NCI-H69 (cell line): ENCODE measurements at regions not wholly inside any gene's neighbourhood (a gene's known extent, or its start where the extent isn't known, plus 50 kb on each side); places are given as distances from the start of the nearest gene placed in this dataset.
A peak's percentile ranks its signal among the peaks of the same experiment; 100 is the strongest.
"Not testable (repeated sequence)": the region's sequence is repeated elsewhere in the genome, so short reads cannot be mapped to it uniquely, and the experiment has no call there.

Experiments used
- DNase-seq: peaks from one replicate; lab custom pipeline; 2025; lab: John Stamatoyannopoulos, UW

DNA sequence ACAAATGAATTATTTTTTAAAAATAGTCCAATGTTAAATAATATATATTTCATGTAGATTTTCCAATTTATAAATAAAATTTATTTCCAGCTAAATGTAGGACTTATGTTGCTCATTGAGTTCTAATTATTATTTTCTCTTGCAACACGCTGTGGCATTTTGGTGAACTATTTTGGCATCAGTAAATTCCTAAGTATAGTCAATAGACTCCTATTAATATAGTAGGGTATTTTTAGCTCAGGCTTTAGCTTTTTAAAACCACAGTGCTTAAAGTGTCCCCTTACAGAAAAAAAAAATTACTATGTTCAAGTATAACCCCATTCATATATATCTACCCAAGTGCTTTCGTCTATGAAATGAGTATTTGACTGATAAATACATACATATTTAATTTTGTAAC lies 919.2 kb upstream of the SOX9 start:
- DNase-seq: no peak

DNA sequence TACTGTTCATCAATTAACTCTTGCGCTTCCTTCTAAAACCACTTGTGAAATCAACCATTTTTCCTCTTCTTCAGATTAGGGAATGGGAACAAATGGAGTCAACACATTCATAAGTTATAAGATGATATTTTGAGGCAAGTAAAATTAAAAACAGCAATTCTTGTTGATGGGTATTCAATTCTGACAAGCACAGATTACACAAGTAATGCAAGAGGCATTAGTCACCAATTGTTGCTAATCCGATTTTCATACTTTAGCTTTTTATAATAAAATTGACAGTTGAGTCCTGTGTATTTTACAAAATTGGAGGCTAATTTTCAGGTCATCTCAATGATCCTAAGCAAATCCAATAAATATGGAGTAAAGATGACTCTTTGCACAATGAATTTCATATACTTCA lies 918.4 kb upstream of the SOX9 start:
- DNase-seq: no peak

DNA sequence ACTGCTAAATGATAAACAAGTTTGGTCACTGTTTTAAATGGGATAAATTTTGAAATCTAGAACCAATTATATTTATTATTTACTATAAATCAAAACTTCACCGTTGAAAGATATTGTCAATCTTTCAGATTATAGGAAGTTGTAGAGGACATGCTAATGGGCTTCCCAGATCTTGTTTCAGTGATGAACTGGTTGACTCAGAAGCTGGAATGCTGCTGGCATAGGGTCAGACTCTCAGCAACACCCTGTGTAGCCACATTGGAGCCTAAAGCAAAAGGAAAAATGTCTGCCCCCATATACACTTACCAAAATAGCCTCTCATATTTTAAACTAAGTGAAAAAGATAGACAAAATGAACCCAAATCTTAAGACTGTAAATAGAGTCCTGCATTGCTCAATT lies 916.9 kb upstream of the SOX9 start:
- DNase-seq: no peak

DNA sequence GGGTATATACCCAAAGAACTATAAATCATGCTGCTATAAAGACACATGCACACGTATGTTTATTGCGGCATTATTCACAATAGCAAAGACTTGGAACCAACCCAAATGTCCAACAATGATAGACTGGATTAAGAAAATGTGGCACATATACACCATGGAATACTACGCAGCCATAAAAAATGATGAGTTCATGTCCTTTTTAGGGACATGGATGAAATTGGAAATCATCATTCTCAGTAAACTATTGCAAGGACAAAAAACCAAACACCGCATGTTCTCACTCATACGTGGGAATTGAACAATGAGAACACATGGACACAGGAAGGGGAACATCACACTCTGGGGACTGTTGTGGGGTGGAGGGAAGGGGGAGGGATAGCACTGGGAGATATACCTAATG lies 914.9 kb upstream of the SOX9 start:
- DNase-seq: not testable (repeated sequence)

DNA sequence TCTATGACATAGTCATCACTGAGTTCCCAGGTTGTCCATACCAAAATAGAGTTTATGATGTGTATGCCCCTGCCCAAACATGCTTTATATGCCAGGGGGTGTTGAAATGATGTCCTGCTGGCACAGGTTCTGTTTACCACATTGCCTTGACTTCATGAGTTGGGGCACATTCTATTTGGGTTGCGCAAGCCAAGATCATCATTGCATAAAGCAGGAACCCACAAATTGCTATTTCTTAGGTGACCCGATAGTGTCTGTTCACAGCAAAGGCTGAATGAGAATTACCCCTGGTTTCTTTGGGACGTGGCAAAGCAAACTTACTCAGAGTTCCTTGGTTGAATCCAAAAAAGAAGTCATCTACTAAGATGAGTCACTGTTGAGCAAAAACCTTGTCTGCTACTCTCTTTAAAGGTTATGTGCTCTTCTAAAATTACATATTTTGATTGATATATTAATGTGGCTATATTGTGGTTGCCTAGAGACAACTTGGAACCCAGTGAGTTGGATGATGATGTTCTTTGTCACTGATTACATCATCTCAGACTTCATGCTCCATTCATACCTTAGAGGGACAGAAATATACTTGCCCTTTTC lies 912.6 kb upstream of the SOX9 start:
- no peak for DNase-seq

DNA sequence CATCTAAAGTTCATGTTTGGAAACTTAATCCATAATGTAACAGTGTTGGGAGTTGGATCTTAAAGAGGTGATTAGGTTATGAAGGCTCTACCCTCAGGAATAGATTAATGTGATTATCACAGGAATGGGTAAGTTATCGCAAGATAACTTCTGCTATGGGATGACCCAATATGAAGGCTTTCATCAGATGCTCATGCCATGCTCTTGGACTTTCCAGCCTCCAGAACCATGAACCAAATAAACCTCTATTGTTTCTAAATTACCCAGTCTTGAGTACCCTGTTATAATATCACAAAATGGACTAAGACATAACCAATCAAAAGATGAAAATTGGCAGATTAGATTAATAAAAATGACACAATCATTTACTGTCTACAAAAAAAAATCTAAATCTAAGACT lies 906.9 kb upstream of the SOX9 start:
- DNase-seq: no peak

DNA sequence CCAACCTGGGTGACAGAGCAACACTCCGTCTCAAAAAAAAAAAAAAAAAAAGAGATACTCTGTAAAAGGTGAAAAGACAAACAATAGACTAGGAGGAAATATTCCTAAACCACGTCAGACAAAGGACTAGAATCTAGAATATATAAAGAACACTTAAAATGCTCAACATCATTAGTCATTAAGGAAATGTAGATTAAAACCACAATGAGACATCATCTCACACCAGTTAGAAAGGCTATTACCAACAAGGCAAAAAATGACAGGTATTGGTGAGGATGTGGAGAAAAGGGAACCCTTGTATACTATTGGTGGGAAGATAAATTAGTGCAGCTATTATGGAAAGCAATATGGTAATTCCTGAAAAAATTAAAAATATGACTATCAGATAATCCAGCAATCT lies 903.1 kb upstream of the SOX9 start:
- DNase-seq: no peak

DNA sequence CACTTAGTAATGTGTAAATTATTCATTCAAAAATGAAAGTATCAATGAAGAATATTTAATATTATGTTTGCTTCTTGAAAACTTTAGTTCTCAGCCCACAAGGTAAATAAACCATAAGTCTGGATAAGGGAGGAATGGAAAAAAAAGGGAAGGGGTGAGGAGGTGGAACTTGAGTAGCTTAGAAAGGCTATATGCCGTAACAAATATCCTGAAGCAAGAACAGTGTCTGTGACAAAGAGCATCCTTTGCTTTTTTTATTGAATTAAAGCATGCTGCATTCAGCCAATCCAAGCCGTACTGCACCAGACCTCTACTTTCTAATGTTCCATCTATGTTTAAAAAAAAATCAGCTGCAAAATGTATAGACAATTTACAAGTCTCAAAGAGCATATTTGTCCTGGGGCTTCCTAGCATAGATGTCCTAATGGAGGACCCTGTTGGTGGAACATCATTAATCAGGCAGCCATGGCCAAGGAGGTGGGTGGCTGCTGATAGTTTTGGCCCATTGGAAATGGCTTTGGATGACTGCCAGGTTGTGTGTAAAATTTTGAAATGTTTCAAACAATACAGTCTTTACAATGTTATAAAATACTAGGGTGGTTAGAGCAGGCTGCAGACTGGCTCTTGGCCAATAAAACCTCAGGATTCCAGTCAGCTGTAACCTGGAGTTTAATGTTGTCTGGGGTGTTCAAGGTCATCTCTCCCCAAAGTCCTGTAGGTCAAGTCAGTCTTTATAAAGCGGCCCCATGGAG lies 895.8 kb upstream of the SOX9 start:
- DNase-seq: peak; percentile 96

DNA sequence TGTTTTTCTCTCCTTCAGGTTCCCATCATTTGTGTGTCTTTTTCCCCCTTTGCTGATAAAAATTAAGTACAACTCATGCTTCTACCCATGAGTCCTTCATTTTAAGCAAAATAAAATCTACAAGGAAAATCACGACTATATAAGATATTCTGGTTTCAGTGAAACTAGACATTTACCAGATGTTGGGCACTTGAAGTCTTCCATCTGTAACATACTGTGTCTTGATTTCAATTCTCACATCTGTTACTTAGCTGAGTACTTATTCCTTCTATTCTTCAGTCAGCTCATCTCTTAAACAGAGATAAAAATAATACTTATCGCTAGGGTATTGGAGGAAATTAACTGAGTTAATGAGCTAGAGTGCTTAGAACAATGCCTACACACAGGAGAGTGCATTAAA lies 893.0 kb upstream of the SOX9 start:
- no peak for DNase-seq

DNA sequence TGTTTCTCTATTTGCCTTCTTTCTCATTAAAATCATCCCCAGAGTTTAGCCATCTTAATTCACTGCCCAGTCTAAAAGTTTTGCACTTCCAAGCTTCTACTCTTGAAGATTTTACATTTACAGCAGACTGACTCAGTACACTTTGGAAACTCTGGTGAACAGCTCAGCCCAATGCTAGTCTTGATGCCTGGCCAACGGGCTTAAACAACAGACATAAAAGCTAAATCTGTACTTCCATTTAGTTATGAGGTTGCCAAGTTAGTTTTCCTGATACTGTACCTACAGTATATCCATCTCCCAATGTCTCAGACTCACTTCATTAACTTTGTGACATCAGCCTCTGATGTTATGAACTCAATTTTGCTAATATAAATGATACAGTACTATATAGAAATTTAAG lies 891.8 kb upstream of the SOX9 start:
- no peak for DNase-seq

DNA sequence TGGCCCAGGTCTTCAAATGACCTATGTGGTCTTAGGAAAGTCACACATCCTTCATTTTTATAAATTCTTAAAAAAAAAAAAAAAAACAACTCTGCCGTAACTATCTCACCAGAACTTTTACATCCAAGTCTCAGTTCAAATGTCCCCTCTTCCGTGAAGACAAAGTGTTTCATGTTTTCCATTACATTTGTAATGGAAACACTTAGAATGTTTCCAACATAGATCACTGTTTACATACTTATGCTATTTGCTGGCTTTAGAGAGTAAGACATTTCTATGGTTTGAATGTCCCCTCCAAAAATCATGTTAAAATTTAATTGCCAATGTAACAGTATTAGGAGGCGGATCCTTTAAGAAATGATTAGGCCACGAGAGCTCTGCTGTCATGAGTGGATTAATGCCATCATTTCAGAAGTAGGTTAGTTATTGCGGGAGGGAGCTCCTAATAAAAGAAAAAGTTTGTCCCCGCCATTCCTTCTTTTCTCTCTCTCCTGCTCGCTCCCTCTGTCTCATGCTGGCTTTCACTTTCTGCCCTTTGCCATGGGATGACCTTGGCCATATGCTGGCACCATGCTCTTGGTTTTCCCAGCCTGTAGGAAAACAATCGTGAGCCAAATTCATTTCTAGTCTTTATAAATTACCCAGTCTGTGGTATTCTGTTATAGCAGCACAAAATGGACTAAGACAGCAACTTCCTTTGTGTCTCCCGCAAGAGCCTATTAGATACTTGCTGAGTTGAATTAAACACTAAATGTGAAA lies 887.8 kb upstream of the SOX9 start:
- no peak for DNase-seq

DNA sequence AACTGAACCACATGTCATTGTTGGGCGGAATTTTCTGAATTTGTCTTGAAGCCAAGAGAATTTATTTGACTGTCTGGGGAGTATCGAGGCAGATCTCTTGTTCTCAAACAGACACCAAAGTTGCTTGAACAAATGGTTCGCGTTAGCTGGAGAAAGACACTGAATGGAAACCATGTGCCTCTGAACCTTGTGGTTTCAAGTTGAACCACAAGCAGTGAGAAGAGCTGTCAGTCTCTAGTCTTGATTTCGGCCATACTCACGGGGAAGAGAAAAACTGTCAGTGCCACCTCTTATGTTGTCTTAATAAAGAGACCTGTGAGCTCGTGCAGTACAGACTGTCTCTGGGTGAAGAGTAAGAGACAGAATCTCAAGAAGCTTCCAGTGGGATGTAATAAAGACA lies 886.5 kb upstream of the SOX9 start:
- no peak for DNase-seq

DNA sequence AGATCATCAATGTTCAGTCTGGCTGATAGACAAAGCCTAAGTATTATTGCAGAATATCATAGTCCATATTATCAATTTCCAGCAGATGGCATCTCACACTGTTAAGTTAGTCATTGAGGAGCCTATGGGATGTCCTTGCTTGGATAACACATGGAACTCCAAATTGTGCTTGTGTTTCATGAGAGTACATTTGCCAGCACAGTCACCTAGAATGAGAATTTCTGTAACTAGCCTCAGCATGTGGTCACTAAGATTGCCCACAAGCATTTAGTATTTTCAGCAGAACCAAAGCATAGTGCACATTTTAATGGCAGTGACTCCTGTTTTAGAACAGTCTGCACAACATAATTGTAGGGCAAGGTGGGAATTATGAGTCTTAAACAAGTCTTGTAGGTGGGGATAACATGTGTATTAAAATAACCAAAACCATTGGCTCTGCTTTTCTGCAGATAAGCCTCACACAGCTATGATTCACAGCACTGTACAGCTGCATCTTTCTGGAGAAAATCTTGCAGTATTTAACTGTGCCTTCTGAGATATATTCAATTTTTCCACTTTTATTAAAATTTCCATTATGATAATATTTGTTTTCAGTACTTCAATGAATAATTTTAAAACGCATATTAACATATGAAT lies 882.8 kb upstream of the SOX9 start:
- DNase-seq: peak; percentile 78

DNA sequence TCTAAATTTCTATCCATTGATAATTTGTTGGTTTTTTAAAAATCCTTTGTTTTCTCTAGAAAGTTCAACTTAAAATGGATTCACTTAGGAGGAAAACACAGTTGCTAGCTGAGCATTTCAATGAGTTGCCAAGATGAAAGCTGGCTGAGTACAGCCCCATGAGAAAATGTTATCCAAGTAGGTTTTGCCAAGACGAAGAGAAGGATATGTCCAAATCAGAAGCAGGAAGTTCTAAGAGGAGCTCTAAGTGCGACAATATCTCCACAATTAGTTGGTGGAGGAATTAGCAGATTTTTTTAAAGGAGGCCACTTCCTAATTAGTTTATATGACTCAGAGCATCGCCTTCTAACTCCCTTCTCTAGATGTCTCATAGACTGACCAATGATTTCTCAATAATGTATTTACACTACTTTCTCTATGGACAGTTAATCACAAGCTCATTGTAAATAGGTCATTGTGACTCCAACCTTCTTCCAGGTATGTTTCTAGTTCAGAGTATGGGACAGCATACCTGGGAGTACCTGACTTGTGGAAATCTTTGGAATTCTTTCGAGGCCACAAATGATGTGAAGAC lies 873.3 kb upstream of the SOX9 start:
- no peak for DNase-seq

DNA sequence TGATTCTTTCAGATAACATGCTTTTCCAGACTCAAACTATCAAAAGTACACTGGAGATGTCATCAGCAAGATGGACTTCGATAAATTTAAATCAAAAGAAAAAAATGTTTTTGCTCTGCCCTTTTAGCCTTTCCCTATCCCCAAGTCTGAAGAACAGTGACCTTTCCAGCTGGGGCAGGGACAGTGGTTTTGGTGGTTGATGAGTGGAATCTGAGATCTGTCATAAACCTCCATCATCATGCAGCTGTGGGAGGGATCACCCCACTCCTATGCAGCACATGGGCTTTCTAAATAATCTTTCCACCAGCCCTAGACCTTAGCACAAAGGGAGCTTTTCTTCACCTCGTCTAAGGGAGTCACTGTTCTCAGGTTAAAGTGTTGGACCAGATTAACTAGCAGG lies 869.5 kb upstream of the SOX9 start:
- no peak for DNase-seq

DNA sequence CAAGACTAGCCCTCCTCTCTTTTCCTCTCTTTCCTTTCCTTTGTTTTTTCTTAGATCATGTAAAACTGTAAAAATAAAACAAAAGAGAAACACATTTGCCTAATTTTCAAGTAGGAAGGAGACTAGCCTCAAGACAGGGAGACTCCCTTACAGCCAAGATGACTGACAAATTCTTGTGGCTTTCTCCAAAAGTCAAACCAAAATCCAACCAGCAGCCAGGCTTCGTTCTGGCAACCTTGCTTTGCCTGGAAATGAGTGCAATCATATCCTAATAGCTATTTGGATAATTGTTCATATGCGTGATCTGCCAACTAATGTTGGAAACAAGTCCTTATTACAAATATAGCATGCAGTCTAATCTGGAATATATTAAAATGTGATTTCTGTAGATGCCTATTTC lies 868.9 kb upstream of the SOX9 start:
- no peak for DNase-seq

DNA sequence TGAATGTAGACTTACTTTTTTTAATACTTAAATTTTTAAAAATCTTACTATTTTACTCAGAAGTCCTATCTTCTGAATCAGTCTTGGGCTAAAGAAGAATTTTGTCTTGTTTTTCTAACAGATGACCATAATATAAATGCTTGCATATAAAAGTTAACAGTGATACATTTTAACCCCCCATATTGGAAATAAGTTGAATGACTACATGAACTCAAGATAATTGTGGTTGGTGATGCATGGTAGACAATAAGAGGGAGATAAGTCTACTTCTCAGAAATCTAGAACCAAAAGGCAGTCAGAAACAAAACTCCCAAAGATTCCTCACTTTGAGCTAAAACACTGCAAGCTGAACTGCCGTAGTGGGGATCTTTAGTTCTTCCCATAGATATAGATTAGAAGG lies 868.4 kb upstream of the SOX9 start:
- DNase-seq: no peak

DNA sequence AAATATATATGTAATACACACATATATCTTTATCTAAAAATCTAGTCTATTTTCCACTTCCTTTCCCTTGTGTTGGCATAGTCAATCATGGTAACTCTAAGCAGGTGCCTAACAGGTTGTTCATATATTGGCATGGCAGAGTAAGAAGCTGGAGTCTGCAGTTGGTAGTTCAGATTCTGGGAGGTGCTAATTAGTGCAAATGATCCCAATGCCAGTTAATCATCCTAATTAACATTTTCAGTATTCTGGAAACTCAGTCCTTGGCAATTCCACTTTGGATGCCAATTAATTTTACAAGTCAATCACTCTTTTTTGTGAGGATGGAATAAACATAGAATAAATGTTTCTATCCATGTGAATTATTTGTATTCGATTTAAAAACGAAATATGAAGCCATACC lies 863.7 kb upstream of the SOX9 start:
- DNase-seq: peak; percentile 25

DNA sequence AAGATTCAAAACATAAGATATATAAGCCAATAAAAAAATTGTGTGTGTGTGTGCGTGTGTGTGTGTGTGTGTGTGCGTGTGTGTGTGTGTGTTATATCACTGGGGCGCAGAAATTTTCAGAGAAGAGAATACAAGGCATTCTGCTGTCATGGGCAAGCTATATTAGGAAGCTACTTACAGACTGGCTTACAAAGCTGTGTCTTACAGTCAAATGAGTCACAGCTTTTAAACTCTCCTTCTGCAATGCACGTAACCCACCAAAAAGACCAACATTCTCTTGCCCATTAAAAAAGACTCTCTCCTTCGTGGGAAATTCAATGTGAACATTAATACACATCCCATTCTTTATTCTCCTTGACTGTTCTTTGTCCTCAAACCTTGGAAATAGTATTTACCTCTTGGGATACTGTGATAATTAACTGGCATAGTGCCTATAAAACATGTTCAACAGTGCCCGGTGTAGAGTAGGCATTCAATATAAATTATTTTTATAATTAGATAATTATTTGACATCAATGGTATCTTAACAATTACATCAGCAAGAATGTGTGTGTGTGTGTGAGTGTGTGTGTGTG lies 860.4 kb upstream of the SOX9 start:
- DNase-seq: peak; percentile 75

DNA sequence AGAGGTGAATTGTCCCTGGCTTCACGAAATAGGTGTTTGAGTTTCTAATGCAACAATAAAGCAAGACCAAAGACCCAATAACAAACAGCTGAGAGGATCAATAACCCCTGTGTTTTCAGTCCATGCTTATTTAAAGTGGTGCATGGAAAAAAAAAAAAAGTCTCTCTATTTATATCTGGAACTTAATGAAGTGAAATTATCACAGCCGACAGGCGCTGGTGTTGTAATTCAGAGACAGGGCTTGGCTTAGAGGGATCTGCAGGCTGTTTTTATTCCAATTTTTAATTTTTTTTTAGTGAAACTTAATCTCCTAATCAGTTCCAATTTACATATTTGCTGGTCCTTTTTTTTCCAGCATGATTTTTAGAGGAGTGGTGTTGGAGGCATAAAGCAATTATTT lies 858.2 kb upstream of the SOX9 start:
- DNase-seq: no peak

DNA sequence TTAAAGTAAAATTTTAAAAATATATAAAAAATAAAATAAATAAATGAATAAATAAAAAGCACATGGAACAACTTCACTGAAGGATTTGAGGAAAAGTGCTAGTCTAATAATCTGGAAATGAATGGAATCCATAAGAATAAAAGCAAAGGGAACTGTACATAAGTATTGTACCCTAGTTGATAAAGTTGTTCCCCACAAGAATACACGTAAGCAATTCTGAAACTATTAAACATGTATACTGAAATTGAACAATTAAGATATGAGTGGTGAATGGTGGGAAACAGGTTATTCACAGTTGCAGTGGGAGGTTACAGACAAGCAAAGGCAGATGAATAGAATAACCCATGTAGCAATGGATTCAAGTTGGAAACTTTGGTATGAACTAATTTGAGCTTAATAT lies 853.2 kb upstream of the SOX9 start:
- DNase-seq: no peak

DNA sequence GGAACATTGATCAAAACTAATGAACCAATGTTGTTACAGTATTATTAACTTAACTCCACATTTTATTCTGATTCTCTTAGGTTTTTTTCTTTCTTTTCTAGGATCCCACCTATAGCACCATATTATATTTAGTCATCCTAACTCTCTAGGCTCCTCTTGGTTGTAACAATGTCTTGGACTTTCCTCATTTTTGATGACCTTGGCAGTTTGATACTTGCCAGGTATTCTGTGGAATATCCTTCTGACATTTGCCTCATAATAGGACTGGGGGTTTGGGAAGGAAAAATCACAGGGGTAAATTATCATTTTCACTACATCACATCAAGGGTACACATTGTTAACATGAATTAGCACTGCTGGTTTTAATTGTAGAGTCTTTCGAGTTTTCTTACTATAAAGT lies 851.6 kb upstream of the SOX9 start:
- DNase-seq: no peak
